Kasumi-1 (cell line): ENCODE measurements at regions not wholly inside any gene's neighbourhood (a gene's known extent, or its start where the extent isn't known, plus 50 kb on each side); places are given as distances from the start of the nearest gene placed in this dataset.
A peak's percentile ranks its signal among the peaks of the same experiment; 100 is the strongest.

ENCODE experiments used
- DNase-seq, 2 experiments: peaks; one replicate each; lab custom pipeline; 2025; lab: John Stamatoyannopoulos, UW

DNA sequence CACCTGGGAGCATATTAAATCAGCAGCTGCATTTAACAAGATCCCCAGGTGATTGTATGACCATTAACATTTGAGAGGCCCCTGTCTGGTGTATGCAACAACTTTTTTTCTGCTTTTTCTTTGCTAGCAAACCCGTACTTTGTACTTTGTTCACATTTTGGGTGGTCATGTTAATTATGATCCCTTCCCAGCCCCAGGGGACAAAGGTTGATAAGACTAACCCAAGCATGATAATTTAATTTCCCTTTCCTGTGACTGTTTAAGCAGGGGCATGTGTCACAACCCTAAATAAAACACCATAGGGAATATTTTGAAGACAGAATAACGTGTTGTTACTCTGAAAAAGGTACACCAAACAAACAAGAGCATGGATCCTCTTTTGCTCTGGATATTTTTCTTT, 332.0 kb downstream of the PCDH18 start:
- DNase-seq: no peak

DNA sequence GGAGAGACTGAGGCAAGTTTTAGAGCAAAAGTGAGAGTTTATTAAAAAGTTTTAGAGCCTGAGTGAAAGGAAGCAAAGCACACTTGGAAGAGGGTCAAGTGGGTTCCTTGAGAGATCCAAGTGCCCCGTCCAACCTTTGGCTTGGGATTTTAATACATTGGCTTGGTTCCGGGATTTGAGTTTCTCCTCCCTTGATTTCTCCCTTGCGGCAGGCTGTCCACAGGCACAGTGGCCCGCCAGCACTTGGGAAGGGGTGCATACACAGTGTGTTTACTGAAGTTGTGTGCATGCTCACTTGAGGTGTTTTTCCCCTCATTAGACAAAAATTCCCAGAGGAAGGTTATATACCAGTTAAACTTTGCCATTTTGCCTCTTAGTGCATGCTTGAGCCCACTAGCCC, 333.5 kb downstream of the PCDH18 start:
- DNase-seq: no peak

DNA sequence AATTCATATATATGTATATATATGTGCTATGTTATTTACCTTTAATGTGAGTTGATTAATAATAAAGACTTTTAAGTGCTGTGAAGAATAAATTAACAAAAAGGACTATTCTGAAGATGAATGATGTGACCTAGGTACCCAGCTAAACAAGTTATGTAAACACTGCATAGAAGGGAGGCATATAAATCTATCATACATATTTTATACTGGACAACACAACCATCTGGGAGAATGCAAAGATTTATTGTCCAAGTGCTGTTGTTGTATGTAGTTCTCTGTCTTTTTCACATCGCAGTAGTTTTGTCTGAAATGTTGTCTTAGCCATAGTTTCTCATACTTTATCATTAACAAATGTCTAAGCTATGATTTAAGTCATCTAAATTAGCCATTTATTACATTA, 337.6 kb downstream of the PCDH18 start:
- DNase-seq: no peak

DNA sequence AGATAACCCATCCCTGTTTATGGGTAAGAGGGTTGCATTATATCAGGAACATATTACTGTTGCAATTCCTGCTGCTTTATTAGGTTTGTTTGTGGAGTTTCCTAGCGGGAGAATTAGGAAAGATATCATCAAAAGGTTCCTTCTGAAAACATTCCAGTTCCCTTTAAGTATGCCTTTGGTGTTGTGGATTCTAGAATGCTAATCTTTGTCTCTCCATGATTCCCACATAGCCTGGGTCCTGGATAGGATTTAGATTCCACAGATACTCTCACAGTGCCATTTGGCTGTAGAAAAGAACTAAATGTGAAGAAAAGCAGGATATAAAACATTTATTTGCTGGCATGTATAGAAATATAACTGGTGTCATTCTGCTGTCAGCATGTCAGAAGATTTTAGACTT, 338.7 kb downstream of the PCDH18 start:
- DNase-seq: no peak

DNA sequence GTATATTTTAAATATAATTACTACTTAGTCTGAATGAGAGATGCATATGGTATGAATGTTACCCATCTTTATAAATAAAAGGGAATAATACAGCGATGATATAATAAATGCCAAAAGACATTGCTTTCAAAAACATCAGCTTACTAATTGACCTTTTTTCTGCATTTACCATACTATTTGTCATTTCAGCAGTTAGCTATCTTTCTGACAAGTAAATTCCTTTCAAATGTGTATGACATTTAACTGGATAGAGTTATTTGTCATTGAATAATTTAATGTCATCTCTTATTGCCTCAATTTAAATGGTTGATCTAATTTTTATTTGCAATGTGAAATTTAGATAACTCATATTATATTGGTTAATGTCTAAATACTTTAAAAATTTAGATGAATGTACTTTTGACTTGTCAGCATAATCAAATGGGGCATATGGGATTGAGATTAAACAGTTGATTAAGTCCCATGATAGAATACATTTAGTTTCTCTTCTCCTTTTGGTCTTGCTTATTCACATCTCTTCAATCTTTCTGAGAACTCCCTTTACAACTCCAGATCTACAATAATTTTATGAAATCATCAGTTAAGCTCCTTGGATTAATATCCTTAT, 350.9 kb downstream of the PCDH18 start:
- no peak for DNase-seq

DNA sequence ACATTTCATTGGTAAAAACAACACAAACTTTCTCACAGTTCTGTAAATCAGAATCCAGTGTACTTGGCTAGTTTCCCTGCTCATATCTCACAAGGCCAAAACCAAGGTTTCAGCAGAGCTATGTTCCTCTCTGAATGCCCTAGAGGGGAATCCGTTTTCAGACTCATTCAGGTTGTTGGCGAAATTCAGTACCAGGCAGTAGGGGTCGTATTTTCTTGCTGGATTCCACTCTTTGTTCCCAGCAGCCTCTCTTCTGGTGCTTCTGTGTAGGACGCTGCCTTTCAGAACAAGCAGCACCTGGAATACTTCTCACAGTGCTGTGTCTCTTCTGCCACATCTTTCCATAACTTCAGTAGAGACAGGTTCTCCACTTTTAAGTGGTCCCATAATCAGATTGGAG, 351.9 kb downstream of the PCDH18 start:
- no peak for DNase-seq

DNA sequence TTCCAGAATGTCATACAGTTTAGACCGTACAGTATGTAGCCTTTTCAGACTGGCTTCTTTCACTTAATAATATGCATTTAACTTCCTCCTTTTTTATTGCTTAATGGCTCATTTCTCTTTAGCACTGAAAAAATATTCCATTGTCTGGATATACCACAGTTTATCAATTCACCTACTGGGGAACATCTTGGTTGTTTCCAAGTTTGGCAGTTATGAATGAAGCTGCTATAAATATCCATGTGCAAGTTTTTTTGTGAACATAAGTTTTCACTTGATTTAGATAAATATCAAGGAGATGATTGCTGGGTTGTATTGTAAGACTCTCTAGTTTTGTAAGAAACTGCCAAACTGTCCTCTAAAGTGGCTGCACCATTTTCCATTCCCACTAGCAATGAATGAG, 375.5 kb downstream of the PCDH18 start:
- no peak for DNase-seq

DNA sequence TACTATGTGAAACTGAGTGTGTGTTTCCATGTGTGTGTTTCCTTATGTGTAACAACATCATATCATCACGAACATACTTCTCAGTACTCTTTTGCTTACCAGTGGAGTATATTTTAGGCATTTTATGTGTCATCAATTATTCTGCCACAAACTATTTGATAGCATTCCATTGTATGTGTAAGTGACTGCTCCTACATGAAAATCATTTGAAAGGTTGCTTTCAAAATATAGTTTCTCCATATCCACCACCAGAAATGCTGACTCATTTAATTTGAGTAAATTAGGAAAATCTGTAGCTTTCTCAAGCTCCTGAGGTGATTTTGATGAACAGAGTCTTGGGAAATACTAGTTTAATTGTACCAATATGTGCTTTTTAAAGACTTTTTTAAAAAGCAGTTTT, 376.2 kb downstream of the PCDH18 start:
- no peak for DNase-seq

DNA sequence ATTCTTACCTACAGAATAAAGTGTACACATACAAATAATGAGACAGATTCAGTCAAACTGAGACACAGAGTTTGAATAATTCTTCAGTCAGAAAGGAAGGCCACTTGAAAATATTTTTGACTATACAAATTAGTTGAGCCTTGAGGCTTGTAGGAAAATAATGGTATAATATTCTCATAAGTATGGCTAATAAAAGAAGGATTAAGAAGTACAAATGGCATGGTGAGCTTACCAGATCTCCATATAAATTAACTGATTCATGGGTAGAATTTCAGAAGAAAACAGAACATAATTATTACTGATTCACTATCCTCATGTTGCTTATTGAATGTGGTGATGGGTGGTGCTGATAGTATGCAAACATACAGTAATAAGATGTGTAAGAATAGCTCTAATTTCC, 401.1 kb downstream of the PCDH18 start:
- DNase-seq: no peak

DNA sequence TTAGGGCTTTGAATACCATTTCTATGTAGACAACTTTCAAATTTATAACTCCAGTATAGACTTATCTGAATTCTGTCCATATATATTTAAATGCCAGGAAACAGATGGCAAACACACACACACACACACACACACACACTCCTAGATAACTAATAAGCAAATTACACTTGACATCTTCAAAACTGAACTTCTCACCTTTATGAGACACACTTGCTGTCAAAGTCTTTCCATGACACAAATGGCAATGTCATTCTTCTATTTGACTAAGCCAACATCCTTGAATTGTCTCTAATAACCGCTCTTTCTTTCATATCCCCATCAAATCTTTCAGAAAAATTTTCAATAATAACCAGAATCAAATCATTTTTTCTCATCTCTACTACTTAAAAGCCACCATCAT, 402.4 kb downstream of the PCDH18 start:
- DNase-seq: no peak

DNA sequence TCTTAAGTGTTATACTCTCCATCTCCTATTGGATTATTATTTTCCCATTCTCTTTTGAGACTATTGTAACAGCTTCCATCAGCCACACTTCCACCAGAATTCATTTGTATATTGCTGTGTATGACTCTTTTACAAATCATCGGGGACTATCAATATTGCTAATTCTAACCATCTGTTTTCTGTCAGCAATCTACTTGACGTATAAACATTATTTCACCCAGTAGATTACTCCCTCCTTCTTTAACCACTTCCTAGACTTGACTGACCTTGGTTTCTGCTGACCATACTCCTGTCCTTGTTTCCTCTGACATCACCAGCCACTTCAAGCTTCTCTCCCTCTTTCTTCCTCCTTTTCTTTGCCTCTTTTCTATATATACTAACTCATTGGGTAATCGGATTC, 402.9 kb downstream of the PCDH18 start:
- DNase-seq: no peak

DNA sequence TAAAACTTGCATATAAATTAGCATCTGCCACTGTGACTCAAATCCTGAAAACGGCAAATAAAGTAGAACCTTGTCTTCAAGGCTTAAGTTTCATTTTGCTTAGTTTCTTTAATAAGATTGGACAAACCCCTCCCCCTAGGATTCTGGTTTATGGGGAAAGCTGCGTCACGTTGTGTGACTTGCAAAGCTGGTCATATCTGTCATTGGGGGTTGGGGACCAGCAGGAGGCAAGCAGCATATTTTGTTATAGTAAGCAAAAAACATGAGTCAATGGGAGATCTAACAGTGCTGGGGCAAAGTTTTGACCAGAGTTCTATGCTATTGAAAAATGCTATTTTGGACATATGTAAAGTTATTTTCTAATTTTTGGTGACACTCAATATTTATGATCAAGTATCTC, 407.3 kb downstream of the PCDH18 start:
- DNase-seq: no peak

DNA sequence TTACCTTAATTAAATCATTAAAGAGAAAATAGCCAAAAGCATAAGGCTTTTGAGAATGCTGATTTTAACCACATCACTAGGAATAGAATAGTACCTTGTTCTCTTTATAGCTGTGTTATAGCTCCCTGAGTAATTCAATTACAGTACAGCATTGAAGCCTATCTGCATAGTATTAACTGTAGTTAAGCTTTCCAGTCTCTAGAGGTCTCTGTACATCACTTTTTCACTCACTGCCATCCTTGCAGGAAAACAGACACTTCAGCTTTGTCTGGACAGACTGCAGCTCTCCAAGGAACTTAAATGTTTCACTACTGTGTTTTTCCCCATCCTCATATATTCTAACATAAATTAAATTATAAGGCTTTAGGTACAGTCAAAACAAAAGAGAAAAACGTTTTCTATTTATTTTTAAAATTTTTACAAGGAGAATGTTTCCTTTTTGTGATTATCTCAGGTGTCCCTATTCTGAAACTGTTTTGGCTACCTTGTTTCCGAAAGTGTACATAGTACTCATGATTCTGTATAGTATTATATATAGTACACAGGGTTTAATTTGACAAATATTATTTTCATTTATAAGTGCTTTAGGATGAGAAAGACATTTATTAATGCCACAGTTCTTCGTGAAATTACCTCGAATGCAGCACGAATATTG, 407.9 kb downstream of the PCDH18 start:
- peak; percentile 85 to 92 for DNase-seq

DNA sequence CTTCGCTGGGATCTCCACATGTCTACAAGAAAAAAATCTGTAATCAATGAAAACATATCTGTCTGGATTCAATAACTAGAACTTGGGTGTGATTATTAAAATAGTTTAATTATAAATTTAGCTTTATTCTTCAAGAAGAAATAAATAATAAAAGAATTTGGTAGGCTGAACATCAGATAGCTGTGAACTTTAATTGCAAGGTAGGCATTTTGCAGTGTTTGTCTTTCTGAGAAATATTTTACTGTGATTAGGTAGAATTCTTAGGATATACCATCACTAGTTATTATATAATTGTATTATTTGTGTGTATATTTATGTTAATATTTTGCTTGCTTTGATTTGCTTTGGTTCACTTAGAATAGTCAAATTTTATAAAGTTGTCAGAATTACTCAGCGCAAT, 409.4 kb downstream of the PCDH18 start:
- no peak for DNase-seq

DNA sequence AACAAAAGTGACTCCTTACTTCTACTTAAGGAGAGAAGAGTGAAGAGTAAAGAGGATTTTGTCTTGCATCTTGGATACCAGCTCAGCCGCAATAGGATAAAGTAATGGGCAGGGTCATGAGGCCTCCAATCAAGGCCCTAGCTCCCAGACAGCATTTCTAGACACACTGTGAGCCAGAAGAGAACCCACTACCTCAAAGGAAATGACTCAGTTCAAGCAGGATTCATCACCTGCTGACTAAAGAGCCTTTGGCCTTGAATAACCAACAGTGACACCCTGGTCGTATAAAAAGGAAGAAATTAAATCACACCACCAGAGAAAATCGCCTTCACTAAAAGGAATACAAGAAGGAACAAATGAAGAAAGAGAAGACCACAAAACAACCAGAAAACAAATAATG, 416.1 kb downstream of the PCDH18 start:
- no peak for DNase-seq

DNA sequence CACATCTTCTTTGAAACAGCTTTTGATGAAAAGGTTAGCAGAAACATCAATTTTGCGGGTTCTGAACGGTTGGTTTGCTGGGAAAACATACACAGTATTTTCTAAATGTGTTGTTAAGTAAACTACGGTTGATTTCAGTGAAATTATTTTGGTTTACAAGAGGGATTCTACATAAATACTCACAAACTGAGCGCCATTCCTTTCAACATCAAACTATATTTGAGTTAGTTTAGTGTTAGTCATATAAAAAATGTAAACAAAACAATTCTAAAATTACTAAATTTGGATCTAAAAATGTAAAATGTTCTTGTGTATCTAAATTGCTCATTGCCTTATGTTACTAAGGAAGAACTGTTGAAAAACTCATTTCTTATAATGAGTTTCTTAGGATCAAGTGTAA, 425.6 kb downstream of the PCDH18 start:
- DNase-seq: no peak

DNA sequence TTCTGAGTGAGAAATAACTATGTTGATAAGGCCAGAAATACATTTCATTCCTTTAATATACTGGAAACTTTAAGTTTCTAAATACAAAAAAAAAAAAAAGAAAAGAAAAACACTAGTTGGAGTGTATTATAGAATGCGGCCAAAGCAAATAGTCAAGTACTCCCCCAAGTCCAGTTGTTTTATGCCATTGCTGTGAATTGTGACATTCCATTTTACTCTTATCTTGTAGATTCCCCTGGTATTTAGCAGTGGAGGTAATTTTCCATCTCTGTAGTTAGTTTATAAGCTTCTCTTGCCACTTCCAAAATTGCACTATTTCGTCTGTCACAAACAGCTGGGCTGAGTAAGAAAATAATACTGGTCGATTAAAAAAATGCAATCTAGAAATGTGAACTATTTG, 426.0 kb downstream of the PCDH18 start:
- no peak for DNase-seq

DNA sequence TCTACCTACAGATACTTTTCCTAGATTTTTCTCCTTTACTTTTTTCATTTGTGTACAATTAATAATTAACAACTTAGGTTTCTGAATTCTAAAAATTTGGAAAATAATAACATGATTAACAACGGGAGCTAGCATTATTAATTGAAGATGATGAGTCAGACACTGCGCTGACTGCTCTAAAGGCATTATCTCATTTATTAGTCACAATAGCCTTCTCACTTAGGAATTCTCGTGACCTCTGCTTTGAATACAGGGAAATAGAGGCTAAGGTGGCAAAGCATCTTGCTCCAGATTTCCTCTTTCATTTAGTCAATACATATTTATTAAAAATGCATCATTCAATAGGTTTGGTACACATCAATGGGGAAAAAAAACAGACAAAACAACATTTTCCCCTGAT, 441.3 kb downstream of the PCDH18 start:
- DNase-seq: no peak

DNA sequence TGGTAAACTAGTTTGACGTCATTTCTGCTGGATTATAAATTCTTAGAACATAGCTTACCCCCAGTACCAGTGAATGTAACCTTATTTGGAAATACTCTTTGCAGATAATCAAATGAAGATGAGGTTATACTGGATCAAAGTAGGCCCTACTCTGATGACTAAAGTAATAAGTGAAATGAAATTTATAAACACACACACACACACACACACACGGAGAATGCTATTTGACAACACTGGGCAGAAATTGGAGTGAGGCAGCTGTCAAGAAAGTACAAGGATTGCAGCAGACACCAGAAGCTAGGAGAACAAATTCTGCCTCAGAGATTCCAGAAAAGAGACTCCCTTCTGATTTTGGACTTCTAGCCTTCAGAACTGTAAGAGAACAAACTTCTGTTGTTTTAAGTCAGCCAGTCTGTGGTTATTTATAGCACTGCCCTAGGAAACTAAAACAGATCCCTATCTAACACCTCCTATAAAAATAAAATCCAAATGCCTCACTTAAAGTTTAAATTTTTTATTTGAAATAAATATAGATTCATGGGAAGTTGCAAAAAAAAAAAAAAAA, 448.6 kb downstream of the PCDH18 start:
- DNase-seq: no peak

DNA sequence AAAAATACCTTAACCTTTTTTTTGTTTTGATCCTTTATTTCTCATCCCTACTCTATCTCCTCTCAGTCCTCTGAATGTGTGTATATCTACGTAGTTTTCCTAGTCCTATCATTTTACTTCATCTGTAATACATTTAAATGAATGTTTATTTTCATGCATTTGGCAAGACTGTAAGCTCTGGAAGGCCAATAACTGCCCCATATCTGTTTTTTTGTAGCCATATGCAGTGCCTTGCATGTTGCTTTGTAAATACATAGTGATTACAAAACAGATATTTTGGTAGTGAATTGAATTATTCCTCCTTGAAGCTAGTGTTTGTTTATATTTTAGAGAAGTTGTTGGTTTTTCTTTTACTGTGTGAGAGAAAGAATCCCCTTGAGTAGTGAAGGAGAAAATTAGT, 450.2 kb downstream of the PCDH18 start:
- DNase-seq: no peak

DNA sequence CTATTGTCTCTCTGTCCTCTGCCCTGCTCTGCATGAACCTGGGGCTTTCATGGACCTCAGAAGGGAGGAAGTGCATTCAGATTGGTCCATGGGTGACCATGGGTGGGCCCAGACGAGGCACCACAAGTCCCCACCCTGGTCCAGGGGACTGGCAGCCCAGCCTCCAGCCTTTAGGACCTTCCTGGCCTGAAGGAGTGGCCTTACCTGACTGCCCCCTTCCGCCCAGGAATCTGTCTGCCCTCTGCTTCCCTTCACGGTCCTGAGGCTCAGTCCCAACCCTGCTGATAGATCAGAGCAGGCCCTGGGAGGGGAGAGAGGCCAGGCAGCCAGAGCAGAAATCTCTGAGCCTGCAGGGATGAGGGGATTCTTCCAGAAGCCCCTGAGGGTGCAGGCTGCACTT, 455.4 kb downstream of the PCDH18 start:
- no peak for DNase-seq

DNA sequence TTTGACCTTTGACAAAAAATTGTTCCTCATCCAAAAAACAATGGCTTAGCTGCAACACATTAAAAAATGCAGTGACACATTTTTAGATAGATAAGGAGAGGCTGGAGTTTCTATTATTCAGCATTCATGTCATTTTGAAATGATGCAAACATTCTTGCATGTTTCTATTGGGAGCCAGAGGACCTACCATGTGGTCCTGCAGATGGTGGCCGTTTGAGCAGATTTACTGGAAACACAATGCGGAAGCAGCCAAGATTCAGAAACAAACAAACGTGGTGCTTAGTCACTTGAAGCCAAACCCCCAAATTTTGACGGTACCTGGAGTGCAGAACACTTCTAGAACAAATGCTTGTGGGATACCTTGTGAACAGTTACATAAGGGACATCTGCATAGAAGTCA, 456.7 kb downstream of the PCDH18 start:
- DNase-seq: no peak

DNA sequence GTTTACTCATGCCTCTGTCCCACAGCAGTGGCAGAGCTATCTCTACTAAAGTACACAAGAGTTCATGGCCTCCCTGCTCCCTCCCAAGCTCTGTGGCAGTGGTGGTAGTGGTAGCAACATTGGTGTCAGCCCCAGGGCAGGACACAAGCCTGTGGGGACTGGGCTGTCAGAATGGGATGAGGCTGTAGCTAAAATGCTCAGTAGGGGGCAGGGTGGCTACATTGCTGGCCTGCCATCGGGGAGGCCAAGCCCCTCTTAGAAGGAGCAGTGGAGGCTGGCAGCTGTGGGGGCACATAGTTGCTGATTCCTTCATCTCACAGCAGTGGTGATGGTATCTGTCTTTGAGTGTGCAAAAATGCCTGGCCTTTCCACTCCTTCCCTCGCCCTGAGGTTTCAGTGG, 461.7 kb downstream of the PCDH18 start:
- no peak for DNase-seq

DNA sequence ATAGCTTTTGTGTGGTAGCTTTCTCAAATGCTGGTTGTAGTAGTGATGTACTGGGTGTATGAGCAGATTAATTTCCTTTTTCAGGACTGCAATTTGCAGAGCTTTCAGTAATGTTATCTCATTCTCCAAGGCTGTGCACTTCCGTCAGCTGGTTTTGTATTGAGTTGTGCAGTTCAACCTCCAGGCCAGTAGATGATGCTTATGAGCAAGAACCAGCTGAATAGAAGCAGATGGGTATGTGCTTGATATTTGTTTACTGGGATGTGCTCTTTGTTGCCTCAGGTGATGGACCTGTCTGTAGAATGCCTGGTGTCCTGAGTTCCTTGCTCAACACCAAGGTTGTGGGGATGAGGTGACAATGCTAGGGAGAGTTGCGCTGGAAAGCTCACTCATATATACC, 462.8 kb downstream of the PCDH18 start:
- DNase-seq: no peak
